GM19372 (cell line): ENCODE measurements at regions not wholly inside any gene's neighbourhood (a gene's known extent, or its start where the extent isn't known, plus 50 kb on each side); places are given as distances from the start of the nearest gene placed in this dataset.

Source experiments
- ATAC-seq: cut with Tn5 transposase; IDR thresholded peaks from one replicate; pipeline ENCODE4 v1.9.1; 2021; ENCODE audit warnings: mild to moderate bottlenecking, low read depth, moderate library complexity; ENCODE audit not compliant: unreplicated experiment

DNA sequence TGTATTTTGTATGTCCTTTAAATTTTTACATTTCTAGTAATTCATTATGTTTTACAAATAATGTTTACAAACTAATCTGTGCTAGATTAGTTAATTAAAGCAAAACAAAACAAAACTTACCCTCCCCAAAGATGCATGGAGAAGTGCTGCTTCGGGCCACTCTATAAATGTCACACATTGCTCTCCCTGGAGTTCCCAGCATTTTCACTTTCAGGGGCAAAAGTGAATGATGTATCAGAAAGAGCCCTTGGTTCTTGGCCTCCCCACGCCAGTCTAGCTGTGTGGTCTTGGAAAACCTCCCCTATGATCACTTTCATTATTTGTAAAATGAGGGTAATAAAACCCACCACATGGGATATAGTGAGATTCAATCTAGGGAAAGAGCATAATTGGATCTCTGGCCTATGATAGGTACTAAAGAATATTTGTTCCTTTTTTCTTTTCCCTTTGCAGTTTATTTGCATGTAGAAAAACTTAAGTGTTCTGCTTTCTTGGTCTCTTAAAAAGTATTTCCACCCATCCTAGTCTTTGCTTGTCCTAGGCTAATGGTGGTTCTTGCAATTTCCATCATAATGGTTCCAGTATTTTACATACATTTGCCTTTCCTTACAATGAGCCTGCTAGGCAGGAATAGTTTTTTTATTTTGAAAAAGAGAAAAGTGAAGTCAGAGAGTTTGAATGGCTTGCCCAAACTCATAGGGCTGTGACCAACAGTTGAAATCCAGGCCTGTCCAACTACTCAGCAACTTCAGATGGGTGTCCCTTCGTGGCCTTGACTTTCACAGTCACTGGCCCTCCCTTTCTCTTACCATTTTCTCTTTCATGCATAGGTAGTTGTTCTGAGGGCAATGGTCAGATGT lies 184.5 kb upstream of the KLF4 start:
- no peak for ATAC-seq

DNA sequence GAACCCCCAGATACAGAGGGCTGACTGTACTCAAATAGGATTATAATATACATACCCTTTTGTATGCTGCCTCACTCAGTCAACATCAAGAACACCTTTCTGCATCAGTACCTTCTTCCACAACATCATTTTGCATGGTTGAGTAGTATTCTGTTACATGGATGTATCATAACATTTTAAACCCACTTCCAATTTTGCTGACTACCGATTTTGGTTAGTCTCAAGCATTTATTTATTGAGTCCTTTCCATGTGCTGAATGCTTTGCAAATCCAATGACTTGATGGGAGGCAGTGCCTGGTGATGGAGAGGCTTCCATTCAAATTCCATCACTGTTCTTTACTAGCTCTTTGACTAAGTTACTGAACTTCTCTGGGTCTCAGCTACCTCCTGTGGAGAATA lies 182.0 kb upstream of the KLF4 start:
- ATAC-seq: no peak

DNA sequence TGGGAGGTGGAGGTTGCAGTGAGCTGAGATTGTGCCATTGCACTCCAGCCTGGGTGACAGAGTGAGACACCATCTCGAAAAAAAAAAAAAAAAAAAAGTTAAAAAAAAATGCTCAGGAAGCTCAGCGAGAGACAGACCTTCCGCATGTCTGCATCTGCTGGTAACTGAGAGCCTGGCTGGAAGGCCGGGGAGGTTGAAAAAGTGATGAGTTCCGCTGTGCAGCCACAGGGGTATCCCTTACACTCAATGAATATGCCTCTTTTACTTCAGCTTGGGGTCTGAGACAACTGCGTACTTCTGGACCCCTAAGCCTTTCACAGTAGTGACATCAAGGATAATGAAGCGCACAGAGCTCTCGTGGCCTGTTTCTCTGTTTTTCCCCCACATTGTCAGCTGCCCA lies 179.9 kb upstream of the KLF4 start:
- no peak for ATAC-seq

DNA sequence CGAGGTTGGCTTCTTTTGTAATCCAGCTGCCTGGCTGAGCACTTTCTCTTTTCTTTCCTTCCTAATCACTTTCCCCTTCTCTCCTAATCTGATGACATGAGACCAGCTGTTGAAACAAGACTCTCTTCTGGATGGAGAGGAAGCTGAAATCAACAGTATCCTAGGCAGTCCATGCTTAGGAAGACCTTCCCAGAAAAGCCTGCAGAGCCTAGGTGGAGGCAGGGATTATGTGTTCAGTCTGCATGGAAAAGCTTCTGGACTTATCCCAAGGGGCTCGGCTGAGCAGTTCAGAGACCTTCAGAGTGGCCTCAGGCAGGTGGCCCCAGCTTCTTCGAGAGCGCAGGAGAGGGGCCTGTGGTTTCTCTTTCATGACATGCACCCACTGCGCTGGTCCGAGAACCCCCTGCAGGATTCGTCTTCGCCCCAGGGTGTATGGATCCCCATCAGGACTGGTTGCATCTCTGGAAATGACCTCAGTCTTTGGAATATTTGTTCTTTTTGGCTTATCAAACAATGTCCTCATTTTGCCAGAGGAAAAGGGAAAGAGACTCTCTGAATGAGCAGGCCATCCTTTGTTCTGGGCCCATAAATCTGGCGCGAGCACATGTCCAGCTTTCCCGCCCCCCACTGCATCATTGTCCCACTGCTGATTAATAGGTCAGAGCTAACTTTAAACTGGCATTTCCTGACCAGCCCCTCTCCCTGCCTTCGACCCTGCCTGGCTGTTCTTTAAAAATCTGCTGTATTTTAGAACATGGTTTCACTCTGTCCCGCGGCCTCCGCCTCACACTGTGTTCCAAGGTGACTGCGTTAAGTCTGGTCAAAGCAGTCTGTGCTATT lies 177.9 kb upstream of the KLF4 start:
- no peak for ATAC-seq

DNA sequence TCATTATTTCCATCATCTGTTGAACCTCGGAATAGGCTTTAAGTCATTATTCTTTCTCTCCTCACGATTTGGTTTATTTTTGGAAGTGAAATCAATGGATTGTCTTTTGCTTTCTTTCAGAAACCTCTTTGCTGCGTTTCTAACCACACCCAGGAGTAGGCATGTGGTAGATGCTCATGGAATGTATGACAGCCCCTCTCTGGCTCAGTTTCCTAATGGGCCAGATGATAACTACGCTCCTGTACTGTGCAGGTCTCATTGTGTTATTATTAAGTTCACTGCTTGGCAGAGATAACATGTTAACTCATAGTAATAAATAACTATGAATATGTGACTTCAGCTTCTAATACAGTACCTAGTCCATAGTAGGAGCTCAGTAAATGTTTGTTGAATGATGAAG lies 175.5 kb upstream of the KLF4 start:
- no peak for ATAC-seq

DNA sequence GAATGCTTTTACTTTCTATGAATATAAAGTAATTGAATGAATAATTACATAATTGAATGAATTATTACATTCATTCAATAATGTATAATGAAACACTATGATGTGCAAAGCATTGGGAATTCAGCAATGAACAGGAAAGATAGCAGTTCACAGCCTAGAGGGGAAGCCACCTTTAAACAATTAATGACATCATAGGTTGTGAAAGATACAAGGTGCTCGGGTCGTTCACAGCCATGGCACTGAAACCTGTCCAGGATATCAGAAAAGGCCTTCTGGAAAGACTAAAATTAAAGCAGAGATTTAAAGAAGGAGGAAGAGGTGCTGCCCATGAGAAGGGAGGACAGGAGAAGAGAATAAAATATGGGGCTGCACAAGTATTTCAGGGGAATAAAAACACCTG lies 171.4 kb upstream of the KLF4 start:
- ATAC-seq: no peak

DNA sequence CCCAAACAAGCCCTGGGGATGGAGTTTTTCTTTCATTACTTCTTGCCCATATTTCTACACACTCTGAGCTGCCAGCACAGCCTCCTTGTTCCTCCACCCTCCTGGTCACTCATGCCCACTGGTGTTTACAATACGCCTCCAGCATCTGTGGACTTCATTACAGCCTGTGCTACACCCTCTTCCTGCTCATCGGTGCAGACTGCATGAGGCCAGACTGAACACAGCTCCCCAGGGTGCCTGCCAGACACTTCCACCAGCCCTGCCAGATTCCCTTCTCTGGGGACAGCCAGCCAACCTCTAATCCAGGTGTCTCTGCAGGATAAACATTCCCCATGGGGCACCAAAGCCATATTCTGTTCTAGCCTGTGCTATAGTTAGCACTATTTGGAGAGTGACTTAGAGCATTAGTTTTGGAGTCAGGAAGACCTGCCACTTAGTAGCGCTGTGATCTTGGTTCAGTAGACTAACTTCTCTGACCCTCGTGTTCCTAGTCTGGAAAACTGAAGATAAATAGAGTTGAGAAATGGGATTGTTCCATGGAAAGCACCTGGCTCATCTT lies 163.8 kb upstream of the KLF4 start:
- ATAC-seq: no peak

DNA sequence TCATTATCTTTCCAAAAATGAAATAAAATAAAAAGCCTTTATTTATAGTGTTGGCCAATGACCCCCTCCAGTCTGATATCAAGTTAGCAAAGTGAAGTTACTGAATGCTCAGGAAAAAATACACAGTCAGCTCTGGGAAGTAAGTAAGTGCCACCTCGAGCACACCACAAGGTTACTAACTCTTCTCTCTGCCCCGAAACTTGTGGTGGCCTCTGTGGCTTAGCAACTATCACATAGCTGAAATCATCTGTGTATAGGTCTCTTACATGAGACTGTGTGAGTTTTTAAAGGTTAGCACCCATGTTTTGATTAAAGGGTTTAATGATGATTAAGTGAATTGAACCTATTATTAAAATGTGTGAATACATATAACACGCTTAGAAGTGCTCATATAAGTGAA lies 161.4 kb upstream of the KLF4 start:
- ATAC-seq: no peak

DNA sequence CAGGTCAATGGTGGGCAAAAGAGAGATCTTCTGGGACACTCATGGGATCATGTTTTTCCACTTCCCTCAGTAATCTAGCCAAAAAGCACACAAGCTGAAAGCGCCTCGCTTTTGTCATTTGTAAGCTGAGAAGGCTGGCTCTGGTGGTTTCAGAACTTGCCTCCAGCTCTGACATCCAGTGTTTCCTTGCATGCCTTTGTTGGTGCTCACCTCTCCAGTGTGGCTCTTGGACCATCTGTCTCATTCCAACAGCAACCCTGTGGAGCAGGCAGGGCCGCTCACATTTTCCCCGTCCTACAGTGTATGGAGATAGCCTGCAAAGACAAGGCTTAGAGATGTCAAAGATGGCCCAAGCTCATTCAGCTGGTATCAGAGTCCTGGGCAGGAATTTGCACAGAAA lies 160.8 kb upstream of the KLF4 start:
- ATAC-seq: no peak

DNA sequence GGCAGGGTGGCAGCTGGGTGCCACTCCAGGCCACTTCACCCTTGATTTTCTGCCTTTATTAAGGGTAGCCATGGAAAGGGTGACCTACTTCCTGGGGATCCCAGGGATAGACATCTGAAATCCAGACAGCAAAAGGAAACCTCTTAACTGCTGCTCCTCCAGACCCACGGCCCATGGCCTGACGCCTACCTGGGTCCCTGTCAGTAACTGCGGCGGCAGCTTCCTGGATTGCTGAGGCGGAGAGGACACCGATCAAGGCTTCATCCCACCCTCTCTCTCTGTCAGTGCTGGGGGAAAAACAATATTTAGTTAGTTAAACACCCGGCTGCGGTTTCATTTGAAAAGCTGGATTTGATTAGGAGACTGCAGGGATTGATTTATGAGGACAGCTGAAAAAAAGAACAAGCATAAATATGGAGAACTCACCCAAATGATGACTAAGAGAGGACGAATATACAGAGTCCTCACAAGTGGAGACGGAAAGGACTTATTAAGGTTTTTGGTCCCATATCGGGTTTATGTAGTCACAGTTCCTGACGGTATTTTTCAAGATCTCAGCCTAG lies 158.7 kb upstream of the KLF4 start:
- no peak for ATAC-seq

DNA sequence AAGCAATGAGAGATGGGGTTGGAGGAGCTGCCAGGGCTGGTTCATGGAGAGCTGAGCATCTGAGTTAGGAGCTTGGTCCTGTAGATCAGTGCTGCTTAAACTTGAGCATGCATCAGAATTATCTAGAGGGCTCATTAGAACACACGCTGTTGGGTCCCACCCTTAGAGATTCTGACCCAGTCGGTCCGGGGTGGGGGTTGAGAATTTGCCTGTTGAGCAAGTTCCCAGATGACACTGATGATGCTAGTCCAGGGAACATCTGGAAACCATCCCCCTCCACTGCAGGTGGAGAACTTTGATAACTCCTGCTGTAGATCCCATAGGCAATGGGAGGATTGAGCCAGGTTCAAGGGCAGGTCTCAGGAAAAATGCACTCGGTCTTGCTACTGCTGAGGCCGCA lies 158.0 kb upstream of the KLF4 start:
- ATAC-seq: no peak

DNA sequence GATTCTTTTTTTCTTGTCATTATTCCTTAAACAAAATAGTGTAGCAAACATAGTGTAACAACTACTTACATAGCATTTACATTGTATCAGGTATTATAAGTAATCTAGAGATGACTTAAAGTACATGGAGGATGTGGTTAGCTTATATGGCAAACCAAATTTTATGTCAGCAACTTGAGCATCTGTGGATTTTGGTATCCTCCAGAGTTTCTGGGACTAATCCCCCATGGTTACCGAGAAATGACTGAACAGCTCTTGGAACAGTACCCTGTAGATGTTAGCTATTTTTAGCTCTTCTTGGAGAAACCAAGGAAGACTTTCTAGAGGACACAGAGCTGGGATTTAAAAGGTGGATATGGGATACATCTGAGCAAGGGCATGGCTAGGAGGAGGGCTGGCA lies 157.6 kb upstream of the KLF4 start:
- ATAC-seq: no peak

DNA sequence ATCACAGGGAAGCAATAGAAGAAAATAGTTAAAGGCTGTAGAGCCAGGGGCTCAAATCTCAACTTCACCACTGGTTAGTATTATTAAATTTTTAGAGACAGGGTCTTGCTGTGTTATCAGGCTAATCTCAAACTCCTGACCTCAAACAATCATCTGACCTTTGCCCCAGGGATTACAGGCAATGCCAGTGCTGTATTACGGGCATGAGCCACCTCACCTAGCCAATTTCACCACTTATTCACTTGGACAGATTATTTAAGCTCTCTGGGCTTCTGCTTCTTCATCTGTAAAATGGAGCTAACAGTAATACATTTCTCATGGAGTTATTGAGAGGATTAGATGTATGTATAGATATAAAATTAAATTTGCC lies 155.9 kb upstream of the KLF4 start:
- no peak for ATAC-seq

DNA sequence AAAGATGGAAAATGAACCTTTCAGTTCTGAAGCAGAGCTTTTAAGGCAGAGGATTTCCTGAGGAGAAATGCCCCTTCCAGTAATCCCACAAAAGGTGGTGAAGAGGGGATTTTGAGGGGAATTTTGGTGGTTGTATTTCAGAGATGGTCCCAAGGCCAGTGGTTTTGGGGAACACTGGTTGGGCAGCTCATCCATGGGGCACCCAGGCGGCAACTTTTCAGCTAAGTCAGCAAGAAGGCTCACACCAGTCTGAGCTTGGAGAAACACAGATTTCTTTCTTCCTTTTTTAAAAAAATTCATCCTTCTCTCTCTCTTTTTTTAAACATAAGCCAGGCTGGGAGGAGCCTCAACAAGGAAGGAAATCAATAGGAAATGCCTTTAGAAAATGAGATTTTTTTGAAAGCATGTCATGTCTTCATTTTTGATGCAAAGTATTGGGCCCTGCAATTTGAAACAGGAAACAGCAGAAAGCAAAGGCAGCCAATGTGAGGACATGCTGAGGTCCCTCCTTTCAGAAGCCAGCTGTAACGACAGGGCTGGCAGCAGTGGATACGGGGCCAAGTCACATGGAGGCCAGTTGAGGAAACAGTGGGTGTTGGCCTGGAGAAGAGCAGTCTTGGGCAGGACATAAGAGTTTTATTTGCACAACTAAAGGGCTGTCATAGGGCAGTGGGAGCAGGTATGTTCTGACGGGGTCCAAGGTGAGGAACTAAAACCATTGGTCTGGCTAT lies 155.3 kb upstream of the KLF4 start:
- no peak for ATAC-seq

DNA sequence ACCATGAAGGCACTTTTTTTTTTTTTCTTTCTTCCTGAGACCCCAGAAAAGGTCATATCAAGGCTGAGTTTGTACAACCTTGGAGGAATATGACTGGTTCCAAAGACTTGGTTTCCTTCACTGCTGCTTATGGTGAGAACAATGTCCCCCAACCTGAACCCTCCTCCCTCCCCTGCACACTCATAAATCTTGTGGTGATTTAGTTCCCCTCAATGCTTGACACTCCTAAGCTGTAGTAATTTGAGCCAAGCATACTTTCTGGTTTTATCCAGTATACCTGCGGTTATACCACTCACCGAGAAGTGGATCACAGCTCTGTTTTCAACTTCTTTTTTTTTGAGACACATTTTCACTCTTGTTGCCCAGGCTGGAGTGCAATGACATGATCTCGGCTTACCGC lies 149.9 kb upstream of the KLF4 start:
- no peak for ATAC-seq

DNA sequence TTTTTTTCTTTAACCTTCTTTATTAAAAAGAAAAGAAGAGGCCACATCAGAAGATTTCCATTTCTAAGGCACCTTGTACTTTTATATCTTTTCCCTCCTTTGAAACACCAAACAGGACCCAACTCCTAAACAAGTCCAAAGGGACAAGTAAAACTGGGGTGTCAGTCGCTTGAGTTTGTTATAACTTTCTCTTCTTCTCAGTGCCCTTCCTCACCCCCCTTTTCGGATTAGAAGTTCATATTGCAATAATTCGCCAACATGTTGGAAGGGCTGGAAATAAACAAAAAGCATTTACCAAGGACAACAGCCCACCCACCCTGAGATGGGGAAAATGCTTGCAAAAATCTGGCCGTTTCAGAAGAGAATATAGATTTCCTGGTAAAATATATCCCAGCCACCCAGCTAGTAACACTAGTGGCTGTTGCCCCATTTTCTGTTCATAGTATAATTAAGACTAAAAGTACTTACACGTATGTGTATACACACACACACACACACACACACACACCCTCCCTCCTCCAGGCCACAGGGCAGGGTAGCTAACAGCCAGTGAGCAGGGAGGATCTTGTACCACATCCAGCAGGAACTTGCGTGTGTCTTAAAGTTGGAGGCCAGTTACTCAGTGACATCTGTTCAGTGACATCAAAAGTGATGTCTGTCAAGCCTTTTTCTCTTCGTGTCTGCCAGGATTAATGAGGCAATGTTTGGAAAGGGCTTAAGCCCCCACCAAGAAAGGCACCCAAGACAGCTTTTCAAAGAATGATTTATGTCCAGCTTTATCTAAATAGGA lies 149.1 kb upstream of the KLF4 start:
- ATAC-seq: no peak

DNA sequence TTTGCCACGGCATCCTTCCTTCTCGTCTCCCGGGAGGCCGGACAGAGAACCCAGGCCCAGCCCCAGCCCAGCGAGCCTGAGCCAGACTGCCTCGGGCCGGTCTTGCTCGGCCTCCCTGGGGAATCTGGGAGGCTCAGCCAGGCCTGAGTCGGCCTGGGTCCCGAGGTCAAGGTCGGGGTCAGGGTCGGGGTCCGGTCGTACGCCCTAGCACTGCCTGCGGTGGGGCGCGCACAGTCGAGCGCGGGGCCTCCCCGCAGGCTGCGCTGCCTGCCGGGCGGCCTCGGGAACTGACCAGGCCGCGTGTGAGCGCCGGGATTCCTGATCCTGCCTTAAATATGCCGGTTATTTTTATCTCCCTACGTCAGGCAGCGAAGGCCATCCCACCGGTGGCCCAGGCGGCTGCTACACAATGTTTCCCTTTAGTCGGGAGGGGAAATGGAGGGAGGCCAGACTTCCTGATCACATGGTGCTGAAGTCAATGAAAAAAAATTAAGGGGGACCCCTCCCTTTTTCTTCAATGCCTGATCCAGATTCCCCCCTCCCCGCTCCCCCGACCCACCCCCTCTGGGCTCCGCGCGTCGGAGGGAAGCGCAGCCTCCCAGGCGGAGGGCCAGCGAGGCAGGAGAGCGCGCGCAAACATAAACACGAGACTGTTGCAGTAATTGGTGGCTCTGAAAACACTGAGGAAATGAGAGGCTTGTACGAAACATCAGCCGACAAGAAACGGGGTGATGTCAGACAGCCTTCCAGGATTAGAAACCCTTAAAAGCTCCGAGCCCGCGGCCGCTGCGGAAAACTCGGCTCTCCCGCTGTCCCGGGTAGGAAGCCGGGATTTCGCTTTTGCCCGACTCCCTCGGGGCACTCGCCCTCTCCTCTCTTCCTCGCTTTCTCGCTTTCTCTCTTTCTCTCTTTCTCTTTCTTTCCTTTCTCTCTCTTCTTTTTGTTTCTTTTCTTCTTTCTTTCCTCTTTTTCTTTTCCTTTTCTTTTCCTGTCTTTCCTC lies 148.2 kb upstream of the KLF4 start:
- no peak for ATAC-seq

DNA sequence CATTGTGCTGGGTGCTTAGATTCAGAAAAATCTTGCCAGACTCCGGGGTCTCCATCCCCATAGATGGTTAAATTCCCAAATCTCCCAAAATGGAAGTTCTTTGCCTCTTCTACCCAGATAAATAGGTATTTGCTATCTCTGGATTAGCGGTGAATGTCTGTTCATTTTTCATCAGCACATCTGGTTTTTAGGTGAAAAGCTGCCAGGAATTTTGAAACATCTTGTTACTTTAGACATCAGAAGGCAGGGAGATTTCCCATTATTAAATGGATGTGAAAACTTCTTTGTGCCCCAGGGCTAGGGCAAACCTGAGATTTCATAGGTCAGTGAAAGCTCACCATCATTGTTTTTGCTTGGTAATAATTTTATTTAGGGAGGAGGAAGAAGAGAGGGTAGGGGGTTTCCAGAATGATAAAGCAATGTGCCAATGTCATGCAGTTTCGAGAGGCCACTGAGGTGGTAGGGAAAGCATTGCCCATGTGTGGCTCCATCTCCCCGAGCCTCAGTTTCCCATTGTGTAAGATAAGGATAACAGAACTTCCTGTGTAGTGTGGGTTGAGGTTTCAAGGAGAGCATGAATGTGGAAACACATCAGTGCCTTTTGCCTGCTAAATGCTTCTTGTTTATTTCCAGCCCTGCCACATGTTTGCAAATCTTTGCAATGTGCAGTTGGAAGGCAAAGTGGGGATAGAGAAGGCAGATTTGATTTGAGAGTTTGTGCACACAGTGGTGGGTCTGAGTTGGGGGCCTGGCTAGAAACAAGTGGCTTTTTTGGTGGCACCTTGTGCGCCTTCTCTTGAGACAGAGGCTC lies 147.2 kb upstream of the KLF4 start:
- no peak for ATAC-seq
